ENCODE measurements at regions not wholly inside any gene's neighbourhood (a gene's known extent, or its start where the extent isn't known, plus 50 kb on each side); places are given as distances from the start of the nearest gene placed in this dataset.

DNA sequence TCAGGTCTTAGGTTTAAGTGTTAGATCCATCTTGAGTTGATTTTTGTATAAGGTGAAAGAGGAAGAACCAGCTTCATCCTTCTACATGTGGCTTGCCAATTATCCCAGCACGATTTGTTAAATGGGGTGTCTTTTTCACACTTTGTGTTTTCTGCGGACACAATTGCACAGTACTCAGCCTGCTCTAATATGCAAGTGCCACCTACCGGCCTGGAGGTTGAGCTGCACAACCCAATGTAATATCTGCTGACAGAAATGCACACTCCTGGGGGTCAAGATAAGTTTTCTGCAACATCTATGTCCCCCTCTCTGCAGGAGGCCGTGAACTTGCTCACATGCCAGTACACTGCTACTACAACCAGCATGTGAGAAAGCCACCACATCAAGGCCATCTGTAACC, 791.9 kb upstream of the ROBO1 start:
- Histone ChIP-seq H3K27ac (no peak overlapping the region), H3K4me1 (no peaks in the 10 kb centered on the region), H3K4me2 (no peak overlapping the region), H3K9me3 (peaks cover 8% of the 10 kb centered on the region; the same call in 1 of the 3 replicates), H3K4me3 (no peak overlapping the region)
- DNase-seq (ENCODE audit: low read depth in 1 of 2, low spot score in 1 of 2) (no peak), ATAC-seq (no peak), FAIRE-seq (peak; percentile 73)
- TF ChIP-seq RAD21 (conservative IDR thresholded peaks at IDR 0.05 in 1 of 2, IDR thresholded peaks at IDR 0.05 in 1 of 2) (0 out of 5 replicates have a peak, but pooled peaks of 1 of the 2 experiments have one; percentile 9), MAZ (IDR thresholded peaks at IDR 0.05; ENCODE audit: borderline replicate concordance, low read depth, low read length) (no peak), REST (IDR thresholded peaks at IDR 0.05) (no peak), EHMT2 (IDR thresholded peaks at IDR 0.05; ENCODE audit: low read depth) (no peak), NPAS2 (CRISPR knock-in tag; IDR thresholded peaks at IDR 0.05; ENCODE audit: borderline replicate concordance) (no peak), JUNB (IDR thresholded peaks at IDR 0.05) (no peak)
- ChIA-PET POLR2A (no interaction called here), CTCF (no interaction called here)
- 19% methylated on average over 4 of the region's 4 CpGs for WGBS (ENCODE audit: missing lambda C conversion rate)

DNA sequence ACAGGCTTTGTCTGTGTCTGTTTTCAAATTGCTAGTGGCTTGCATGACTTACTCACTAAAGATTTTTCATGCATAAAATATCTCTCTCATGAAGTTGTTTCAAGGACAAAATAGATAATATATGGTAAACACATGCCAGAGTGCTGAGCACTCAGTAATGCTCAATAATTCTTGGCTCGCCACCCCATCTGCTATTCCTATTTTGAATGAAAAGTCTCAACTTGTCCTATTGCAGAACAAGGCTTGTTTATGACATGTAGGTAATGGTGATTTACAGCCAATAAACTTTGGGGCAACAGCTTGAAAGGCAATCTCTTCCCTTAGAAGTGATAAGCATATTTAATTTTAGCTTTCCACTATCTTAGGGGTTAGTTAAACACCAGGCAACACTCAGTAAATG, 789.0 kb upstream of the ROBO1 start:
- POLR2A ChIA-PET, result no interaction called here
- Histone ChIP-seq H3K27ac (no peak overlapping the region), H3K4me2 (no peak overlapping the region), H3K4me3 (no peak overlapping the region), H3K9me3 (peaks cover 8% of the 10 kb centered on the region; the same call in 1 of the 3 replicates), H3K4me1 (no peaks in the 10 kb centered on the region)
- FAIRE-seq (peak; percentile 18), ATAC-seq (no peak), DNase-seq (ENCODE audit: low read depth in 1 of 2, low spot score in 1 of 2) (no peak)
- 26% methylated on average over 1 of the region's 1 CpG for WGBS (ENCODE audit: missing lambda C conversion rate)
- CTCF ChIA-PET, result no interaction called here
- TF ChIP-seq POLR2AphosphoS2 (conservative IDR thresholded peaks at IDR 0.05; ENCODE audit: low read length), result no peak
- TF ChIP-seq ATOH8 (CRISPR knock-in tag; IDR thresholded peaks at IDR 0.05; ENCODE audit: low read depth), result no peak
- no peak for TF ChIP-seq REST (IDR thresholded peaks at IDR 0.05)

DNA sequence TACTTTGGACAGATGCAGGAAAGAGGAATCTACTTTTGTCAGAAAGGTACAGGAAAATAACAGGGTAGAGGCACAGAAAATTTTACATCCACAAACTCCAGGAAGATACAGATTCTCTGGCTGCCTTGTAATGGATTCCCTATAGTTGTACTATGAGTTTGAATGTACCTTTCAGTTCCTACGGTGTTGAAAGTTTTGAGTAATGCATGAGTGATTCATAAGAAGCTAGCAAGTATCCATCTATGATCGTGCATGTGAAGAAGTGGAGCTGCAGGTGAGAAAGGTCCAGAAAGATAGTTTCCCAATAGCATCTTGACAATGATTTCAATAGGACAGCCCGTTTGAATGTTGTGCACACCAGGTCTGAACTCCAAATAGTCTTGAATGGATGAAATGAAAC, 786.5 kb upstream of the ROBO1 start:
- TF ChIP-seq MAFK (IDR thresholded peaks at IDR 0.05; ENCODE audit: partially characterized antibody) (peak; percentile 15), RNF2 (IDR thresholded peaks at IDR 0.05; ENCODE audit: borderline replicate concordance, low read depth) (no peak), CHD2 (IDR thresholded peaks at IDR 0.05; ENCODE audit: low read length, partially characterized antibody) (no peak), ZFP36 (IDR thresholded peaks at IDR 0.05; ENCODE audit: borderline replicate concordance, partially characterized antibody) (no peak), GATA3 (IDR thresholded peaks at IDR 0.05; ENCODE audit: borderline replicate concordance) (no peak)
- no peak for FAIRE-seq
- CTCF ChIA-PET, result no interaction called here
- POLR2A ChIA-PET, result no interaction called here
- H3K4me2 ChIP-seq, result no peak overlapping the region
- no peaks in the 10 kb centered on the region for H3K4me1 ChIP-seq
- no peak for ATAC-seq
- DNase-seq (ENCODE audit: low read depth in 1 of 2, low spot score in 1 of 2), result no peak
- H3K4me3 ChIP-seq, result no peak overlapping the region
- WGBS (ENCODE audit: missing lambda C conversion rate), result 7% methylated on average over 3 of the region's 3 CpGs
- no peak overlapping the region for H3K27ac ChIP-seq
- H3K9me3 ChIP-seq, result no peaks in the 10 kb centered on the region; the same call in 2 of the 3 replicates

All from A549 (cell line).